ENCODE measurements at regions not wholly inside any gene's neighbourhood (a gene's known extent, or its start where the extent isn't known, plus 50 kb on each side); places are given as distances from the start of the nearest gene placed in this dataset.

DNA sequence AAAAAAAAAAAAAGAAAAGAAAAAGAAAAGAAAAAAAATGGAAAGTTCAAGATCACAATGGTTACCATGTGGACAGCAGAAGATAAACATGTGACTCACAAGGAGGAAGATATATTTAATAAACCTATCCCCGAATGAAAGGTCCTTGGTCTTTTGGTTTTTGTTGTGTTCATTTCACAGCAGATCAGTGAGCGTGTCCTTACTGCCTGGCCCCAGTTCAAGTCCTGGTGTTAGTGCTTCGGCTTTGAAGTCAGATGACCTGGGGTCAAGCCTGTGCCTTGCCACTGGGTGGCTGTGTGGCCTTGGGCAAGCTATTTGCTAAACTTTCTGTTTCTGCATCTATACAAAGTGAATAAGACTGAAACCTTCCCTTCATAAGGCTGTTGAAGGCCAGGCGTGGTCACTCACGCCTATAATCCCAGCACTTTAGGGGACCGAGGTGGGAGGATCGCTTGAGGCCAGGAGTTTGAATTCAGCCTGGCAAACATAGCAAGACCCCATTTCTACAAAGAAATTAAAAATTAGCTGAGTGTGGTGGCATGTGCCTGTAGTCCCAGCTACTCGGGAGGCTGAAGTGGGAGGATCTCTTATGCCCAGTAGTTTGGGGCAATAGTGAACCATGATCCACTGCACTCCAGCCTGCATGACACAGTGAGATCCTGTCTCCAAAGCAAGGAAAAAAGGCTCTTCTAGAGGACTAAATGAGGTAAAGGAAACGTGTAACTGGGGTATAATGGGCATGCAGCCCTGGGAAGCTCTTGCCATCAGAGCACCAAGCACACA lies 94.5 kb upstream of the SPATA31D4 start:
- in situ Hi-C loops (cut with HindIII; ENCODE audit: low sequenced_read_pairs) = loop anchor here (25.0 kb wide), 1 partner anchor 321 kb away; no protein-coding TSS in a partner anchor

DNA sequence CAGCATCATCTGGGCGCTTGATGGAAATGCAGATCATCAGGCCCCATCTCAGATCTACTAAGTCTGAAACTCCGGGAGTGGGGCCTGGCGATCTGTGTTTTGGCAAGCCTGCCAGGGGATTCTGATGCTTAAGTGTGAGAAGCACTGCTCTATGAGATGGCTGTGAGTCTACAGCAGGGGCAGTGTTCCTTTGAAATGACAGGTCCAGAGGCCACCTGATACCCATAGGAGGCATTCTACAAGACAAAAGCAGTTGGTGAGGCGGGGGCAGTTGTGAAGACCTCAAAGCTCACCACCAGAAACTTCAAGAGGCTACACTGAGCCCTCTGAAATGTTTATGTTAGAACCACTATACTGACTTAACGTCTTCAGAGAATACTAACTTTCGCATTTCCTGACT lies 86.9 kb upstream of the SPATA31D4 start:
- in situ Hi-C loops (cut with HindIII; ENCODE audit: low sequenced_read_pairs) = loop anchor here (5.0 to 25.0 kb wide), 2 partner anchors 59 to 329 kb away; no protein-coding TSS in a partner anchor

DNA sequence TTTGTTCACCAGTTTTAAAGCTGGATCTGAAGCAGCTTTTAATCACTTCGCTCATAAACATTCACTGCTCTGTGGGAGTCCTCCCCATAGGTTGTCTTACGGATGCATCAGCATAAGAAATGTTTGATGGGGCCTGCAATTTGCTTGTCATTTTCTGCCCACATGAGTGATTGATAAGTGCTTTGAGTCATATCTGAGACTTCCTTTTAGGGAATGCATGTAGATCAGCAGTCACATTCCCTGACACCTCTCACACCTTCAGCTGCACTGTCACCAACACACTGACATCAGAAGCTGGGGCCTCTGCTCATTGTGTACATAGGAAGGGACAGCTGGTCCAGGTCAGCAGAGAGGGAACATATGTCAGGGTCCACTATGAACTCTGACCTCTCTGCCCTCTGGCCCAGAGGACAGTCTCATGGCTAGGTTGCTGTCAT lies 84.1 kb upstream of the SPATA31D4 start:
- in situ Hi-C loops (cut with HindIII; ENCODE audit: low sequenced_read_pairs) = loop anchor here (5.0 to 25.0 kb wide), 2 partner anchors 62 to 332 kb away; no protein-coding TSS in a partner anchor

DNA sequence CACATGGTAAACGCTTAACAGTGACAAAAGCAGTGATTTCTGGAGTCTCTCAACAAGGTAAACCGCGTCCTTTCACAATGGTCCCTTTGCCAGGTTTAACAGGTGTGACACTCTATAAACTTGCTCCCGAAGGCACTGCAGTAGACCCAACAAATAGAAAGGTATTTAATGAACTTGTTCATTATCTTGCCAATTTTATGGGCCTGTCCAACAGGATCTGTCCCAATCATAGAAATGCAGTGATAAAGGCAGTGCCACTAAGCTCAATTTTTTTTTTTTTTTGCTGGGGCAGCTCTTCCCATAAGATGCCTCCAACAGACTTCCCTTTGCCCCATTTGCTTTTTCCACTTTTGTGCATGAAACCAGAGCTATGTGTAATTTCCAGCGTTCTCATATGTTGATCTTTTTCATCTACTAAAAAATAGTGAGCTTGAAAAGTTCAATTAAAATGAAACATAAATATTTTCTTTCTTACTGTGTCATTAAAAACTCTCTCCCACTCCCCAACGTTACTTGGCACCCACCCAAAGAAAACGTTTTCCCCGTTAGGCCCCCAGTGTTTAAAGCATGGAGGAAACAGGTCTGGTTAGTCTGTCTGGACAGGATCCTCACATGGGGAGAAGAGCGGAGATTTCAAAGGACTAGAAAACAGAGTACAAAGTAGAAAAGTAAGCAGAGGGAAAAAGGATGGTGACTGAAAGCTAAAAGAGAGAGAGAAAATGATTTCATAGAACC lies 80.9 kb upstream of the SPATA31D4 start:
- in situ Hi-C loops (cut with HindIII; ENCODE audit: low sequenced_read_pairs) = loop anchor here (25.0 kb wide), 1 partner anchor 335 kb away; no protein-coding TSS in a partner anchor

DNA sequence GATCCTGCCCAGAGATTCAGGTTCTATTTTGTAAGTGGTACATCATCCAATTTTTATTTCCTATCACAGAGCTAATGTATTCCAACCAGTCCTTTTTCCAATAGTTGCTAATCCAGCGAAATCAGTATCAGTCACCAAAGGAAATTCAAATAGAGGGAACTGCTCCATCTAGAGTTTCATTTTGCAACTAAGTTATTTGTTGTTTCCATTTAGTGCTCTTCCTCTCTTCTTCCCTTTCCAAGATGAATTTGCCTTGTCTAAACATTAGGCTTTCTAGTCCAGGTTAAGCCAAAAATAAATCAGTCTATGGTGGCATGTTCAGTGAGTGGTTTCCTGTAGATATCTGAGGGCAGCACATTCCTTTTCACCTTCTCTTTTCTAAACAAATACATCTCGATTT lies 79.8 kb upstream of the SPATA31D4 start:
- in situ Hi-C loops (cut with HindIII; ENCODE audit: low sequenced_read_pairs) = loop anchor here (25.0 kb wide), 1 partner anchor 336 kb away; no protein-coding TSS in a partner anchor

DNA sequence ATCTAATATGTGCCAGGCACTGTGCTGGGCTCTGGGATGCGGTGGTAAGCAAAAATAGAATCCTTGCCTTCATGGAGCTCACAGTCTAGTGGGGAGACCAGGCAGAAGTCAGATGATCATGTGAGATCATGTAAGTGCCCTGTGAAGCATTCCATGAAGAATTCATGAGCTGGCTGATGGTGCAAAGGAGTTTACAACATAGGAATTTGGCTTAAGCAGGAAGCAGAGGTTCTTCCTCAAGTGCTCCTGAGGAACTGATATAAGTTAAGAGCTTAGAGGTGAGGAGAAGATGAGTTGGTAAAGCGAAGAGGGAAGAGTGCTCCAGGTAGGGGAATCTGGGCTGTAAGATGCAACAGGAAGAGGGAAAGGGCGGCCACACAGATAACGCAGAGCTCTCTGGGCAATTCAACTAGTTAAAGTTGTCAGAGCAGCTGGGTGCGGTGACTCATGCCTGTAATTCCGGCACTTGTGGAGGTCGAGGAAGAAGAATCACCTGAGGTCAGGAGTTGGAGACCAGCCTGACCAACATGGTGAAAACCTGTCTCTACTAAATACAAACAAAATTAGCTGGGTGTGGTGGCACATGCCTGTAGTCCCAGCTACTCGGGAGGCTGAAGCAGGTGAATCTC lies 78.5 kb upstream of the SPATA31D4 start:
- in situ Hi-C loops (cut with HindIII; ENCODE audit: low sequenced_read_pairs) = loop anchor here (25.0 kb wide), 1 partner anchor 337 kb away; no protein-coding TSS in a partner anchor

DNA sequence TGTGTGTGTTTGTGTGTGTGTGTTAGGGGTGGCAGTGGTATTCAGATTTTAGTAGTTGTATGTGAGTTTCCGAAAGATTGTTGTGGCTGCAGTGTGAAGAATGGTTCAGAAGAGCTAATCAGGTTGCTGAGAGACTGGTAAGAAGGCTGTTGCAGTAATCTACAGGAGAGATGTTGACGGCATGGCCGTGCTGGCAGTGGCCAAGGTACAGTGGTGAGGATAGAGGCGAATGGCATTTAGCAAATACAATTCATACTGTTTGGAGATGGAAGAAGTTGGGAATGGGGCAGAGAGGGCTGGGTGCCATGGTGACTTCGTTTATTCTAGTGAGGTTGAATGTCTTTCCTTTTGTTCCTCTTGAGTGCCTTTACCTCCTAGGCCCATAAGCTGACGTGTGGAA lies 77.5 kb upstream of the SPATA31D4 start:
- in situ Hi-C loops (cut with HindIII; ENCODE audit: low sequenced_read_pairs) = no loop called here

DNA sequence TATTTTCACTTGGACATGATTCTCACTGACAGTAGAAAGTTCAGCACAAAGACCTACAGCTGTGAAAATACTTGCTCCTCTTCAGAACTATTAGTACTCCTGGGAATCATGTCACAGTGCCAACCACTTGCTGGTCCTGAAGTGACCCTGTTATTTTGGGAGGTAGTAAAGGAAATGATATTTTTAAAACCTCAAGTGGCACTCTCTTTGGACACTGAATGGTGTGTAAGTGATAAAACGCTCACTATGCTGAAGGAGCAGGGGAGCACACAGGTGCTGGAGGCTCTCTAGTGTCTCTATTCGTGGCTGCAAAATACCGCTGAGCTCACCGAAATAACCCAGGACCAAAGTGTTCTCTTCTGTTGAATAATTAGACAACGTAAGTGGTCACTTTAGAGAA lies 76.9 kb upstream of the SPATA31D4 start:
- in situ Hi-C loops (cut with HindIII; ENCODE audit: low sequenced_read_pairs) = no loop called here

DNA sequence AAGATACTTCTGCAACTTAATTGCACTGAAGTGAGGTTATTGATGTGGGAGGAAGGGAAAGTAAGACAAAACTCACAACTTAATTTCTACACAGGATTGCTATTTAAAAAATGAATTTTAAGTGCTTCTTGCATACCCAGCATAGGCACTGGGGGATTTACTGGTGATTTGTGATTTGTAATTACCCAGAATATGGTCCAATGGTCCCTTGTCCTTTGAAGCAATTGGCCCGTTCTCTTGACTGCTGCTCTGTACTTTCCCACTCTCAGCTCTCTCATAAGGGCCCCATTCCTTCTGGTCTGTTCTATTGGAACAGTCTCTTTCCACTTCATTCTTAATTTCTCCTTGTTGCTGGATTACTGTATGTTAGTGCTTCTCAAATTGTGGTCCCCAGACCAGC lies 75.4 kb upstream of the SPATA31D4 start:
- in situ Hi-C loops (cut with HindIII; ENCODE audit: low sequenced_read_pairs) = no loop called here

DNA sequence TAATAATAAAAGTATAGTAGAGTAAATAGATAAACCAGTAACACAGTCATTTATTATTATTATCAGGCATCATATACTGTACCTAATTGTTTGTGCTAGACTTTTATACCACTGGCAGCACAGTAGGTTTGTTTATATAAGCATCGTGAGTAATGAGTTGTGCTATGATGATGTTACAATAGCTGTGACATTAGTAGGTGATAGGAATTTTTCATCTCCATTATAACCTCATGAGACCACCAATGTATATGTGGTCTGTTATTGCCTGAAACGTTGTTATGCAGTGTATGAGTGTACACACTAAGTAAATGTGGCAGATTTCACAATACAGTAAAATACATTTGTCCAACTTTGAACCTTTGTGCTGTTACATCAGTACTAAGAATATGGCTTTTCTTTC lies 72.7 kb upstream of the SPATA31D4 start:
- in situ Hi-C loops (cut with HindIII; ENCODE audit: low sequenced_read_pairs) = no loop called here

DNA sequence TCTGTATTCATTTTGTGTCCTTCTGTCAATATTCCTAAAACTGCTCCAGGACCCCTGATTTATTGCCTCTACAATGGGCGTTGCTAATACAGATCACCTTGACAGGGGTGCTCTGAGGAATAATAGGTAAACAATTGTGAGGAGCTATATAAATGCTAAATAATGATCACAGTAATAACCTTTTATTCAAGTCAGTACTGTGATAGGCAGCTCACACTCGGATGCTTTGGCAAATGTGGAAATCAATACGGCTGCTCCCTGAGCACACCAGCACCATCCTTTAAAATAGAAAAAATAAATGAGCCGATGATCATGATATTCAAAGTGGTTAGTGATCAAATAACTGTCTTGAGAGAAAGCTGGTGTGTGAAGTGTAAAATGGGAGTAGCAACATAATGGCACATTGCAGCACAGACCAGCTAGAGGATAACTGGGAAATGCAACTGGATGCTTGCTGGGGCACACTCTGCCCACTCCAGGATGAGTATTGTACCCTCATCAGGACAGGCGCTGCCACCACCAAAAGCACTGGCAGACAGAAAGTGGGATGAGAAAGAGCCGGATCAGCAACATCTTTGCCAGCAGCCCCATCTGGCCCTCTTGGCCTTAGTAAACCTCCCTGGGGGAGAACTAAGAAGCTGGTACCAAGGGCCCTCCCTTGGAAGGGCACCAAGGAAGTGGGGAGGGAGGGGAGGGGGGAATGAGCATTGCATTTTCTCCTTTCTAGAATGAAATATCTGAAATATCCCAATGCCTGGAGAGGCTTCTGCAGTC lies 69.4 kb upstream of the SPATA31D4 start:
- in situ Hi-C loops (cut with HindIII; ENCODE audit: low sequenced_read_pairs) = no loop called here

DNA sequence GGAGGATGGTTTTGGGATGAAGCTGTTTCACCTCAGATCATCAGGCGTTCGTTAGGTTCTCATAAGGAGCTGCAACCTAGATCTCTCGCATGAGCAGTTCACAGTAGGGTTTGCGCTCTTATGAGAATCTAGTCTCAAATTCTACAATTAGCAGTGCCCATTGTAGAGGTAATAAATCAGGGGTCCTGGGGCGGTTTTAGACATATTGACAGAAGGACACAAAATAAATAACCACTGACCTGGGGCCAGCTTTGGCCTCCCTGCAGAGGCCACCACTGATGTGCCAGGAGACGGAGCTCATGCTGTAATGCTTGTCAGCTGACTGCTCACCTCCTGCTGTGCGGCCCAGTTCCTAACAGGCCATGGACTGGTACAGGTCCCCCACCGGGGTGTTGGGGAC lies 67.6 kb upstream of the SPATA31D4 start:
- in situ Hi-C loops (cut with HindIII; ENCODE audit: low sequenced_read_pairs) = no loop called here

DNA sequence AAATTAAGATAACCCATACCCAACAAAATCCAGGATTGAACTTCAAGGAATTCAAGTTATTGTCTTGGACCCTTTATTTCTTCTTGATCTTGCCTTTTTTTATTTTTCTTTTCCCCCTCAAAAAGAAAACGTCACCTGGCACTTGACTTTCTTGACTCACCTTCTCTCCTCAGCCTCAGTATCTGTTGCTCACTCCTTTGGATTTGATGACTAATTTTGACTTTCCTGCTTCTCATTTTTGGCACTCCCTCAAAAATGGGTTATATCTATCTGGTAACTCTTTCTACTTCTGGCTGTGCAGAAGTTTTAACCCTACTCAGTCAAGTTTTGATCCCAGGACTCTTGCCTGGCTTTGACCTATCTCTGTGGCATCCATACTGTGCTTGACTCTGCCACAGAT lies 66.6 kb upstream of the SPATA31D4 start:
- in situ Hi-C loops (cut with HindIII; ENCODE audit: low sequenced_read_pairs) = no loop called here

DNA sequence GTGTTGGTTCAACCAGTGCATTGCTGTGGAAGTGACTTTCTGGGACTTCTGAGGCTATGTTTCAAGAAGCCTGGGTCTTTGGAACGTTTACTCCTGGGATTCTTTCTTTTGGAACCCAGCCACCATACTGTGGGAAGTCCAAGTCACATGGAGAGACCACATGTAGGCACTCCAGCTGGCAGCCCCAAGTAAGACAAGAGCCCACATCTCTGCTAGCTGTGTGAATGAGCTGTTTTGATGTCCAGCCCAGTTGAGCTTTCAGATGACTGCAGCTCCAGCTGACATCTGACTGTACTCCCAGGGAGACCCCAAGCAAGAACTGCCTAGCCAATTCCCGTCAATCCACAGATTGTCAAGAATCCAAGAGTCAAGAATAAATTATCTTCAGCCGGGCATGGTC lies 60.1 kb upstream of the SPATA31D4 start:
- in situ Hi-C loops (cut with HindIII; ENCODE audit: low sequenced_read_pairs) = no loop called here

DNA sequence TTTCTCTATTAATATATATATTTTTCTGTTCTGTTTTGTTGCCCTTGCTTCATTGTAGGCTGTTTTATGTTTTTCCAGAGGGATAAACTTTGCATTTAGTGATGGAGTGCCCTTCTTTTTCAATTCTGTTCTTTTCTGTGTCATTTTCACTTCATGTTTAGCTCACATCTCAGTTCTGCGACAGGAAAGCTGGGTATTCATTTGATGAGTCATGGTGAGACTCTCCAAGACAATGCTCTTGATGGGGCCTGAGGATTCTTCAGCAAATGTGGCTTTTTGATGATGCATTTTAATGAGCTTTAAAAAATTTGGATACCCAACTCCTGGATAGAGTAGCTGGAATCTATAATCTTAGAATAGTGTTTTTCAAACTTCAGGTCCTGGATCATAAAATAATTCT lies 56.5 kb upstream of the SPATA31D4 start:
- in situ Hi-C loops (cut with HindIII; ENCODE audit: low sequenced_read_pairs) = no loop called here

DNA sequence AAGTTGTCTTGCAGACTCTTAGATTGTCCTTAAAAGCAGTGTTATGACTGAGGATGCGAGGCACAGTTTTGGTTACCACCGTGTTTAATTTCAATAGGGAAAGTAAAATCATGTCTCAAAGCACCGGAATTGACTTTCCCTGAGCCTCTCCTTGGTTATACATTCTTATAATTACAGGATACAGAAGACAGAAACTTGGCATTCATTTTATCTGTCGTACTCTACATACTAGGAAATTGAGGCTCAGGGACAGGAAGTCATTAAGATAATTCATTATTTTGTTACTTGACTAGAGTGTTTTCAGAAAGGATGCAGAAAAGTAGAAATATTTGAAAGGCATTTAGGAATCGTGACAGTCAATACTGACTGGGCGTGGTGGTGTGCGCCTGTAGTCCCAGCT lies 54.0 kb upstream of the SPATA31D4 start:
- in situ Hi-C loops (cut with HindIII; ENCODE audit: low sequenced_read_pairs) = no loop called here

DNA sequence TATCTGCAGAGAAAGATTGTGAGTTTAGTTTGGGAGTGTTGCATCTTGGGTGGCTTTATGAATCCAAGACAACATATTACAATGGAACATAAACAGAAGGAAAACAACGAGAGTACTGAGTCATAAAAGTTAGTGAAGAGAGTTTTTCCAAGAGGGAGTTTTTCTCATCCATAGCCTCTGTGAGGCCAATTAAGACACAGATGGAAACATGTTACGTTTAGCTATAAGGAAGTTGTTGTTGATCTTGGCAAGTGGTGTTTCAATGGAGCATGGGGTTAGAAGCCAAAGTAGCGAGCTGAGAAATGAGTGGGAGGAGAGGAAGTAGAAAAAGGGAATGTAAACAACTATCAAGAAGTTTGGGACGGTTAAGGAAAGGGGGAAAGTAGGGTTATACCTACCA lies 53.3 kb upstream of the SPATA31D4 start:
- in situ Hi-C loops (cut with HindIII; ENCODE audit: low sequenced_read_pairs) = no loop called here

DNA sequence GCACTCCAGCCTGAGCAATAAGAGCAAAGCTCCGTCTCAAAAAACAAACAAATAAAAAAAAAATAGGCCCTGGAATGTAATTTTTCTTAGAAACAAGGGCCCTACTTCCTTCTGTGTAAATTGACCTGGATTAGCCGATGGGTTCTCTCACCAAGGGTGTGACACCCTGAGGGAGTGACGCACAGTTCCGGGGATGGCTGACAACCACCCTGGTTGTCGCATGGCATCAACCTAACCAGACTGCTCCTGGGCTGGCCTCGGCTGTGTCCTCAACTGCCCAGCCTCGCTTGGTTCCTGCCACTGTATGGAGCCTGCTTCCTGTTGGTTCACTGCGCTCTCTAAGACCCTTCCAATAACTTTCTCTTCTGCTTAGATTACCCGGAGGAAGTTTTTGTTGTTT lies 51.2 kb upstream of the SPATA31D4 start:
- in situ Hi-C loops (cut with HindIII; ENCODE audit: low sequenced_read_pairs) = no loop called here

Measured in endothelial cell of hepatic sinusoid (primary cell).